ENCODE measurements at regions not wholly inside any gene's neighbourhood (a gene's known extent, or its start where the extent isn't known, plus 50 kb on each side); places are given as distances from the start of the nearest gene placed in this dataset.

DNA sequence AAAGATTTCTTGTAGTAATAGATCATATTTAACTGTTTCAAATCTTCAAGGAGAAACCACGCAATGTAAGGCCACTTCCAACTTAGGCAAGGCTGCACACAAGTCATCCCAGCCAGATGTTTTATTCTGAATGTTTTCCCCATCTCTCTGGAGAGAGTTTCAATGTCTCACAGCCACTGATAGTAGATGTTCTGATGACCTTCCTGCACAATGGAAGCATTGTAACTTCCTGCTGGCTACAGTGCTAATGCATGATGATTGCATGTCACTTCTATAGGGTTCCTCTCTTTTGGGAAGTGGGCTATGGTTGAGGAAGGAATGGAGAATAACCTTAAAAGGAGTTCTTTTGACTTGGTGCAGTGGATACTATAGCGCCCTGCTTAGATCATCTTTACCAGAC is 328.0 kb downstream of the ZNF621 start:
- no peak overlapping the region for H3K27ac Mint-ChIP-seq
- no peak for DNase-seq (ENCODE audit: low spot score)
- H3K4me1 Mint-ChIP-seq (ENCODE audit: low read depth in 2 of 2): peaks cover 0 to 3% of the 10 kb centered on the region in 2 donors
- peaks cover 4% of the 10 kb centered on the region for H3K9me3 Mint-ChIP-seq
- no peak overlapping the region for H3K4me3 Mint-ChIP-seq
- no peak for ATAC-seq
- H3K27me3 Mint-ChIP-seq: peaks cover 4 to 14% of the 10 kb centered on the region in 2 donors
- H3K36me3 Mint-ChIP-seq: no peaks in the 10 kb centered on the region

DNA sequence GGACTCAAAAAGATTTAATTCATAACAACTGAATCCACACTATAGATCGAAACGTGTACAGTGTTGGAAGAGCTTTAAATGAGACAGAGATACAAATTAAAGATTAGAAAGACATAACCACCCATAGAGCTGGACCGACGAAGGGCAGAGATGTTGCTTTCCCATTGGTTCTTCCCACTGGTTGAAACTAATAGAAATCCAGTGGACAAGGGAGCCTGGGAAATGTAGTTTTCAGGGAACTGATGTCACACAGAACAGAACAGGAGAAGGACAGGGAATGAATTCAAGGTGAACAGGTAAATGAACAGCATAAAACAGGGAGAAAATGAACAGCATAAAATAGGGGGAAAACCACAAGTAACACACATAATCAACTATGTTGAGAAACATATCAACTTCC is 328.7 kb downstream of the ZNF621 start:
- no peak overlapping the region for H3K4me3 Mint-ChIP-seq
- ATAC-seq (no peak), DNase-seq (ENCODE audit: low spot score) (no peak)
- H3K4me1 Mint-ChIP-seq (ENCODE audit: low read depth in 2 of 2): peaks cover 0 to 3% of the 10 kb centered on the region in 2 donors
- H3K27ac Mint-ChIP-seq: no peak overlapping the region
- peaks cover 4% of the 10 kb centered on the region for H3K9me3 Mint-ChIP-seq
- no peaks in the 10 kb centered on the region for H3K36me3 Mint-ChIP-seq
- peaks cover 4 to 17% of the 10 kb centered on the region in 2 donors for H3K27me3 Mint-ChIP-seq

DNA sequence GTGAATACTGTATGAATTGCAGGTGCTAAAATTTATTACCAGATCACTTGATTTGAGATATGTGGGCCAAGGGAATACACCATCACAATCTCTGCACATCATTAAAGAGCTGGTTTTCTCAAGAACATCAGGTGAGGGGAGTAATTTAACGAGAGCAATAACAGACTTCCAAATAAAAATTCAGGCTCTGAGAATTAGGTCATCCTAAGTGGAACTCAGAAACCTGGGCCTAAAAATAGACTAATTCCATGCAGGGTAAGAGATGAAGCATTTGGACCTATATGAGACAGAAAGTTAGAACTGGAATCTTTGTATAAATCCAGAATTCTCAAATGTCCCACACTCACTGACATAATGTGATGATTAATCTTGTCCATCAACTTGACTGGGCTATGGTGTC is 331.1 kb downstream of the ZNF621 start:
- Mint-ChIP-seq H3K4me1 (ENCODE audit: low read depth in 2 of 2) (no peaks in the 10 kb centered on the region), H3K27me3 (peaks cover 0 to 21% of the 10 kb centered on the region in 2 donors), H3K36me3 (no peaks in the 10 kb centered on the region), H3K4me3 (no peak overlapping the region), H3K9me3 (no peaks in the 10 kb centered on the region), H3K27ac (no peak overlapping the region)
- no peak for DNase-seq (ENCODE audit: low spot score)
- no peak for ATAC-seq

DNA sequence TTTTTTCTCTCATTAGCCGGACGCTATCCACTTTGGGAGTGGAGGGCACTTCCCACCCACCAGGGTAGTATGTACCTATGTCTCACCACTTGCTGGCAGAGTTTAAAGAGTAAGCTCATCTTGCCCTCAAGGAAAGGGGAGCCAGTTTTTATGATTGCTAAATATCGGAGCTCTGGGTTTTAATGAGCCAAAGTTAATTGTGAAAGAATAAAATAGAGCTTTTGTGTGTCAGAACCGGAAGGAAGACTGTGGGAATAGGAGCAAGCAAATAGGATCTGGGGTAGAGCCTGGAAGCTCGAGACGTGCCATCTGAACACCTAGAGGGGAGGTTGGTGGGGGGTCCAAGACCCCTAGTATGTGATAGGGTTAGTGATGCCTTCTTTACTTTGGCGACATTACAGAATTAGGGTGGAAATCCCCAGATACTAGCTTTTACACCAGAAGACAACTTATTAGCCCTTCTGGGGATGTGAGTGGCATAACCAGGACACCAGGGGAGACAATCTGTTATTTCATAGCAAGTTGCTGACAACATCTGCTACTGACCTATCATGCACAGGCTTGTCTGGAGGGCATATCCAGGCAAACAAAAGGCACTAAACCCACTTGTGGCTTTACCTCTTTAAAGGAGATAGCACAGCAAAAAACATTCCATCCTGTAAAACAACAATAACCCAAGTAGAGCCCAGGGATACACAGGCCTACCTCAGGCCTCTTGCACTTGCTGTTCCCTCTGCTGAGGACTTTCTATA is 333.8 kb downstream of the ZNF621 start:
- Mint-ChIP-seq H3K9me3 (no peaks in the 10 kb centered on the region), H3K4me3 (no peak overlapping the region), H3K4me1 (ENCODE audit: low read depth in 2 of 2) (no peaks in the 10 kb centered on the region), H3K27ac (no peak overlapping the region), H3K36me3 (no peaks in the 10 kb centered on the region), H3K27me3 (peaks cover 4 to 30% of the 10 kb centered on the region in 2 donors)
- no peak for DNase-seq (ENCODE audit: low spot score)
- ATAC-seq: no peak

DNA sequence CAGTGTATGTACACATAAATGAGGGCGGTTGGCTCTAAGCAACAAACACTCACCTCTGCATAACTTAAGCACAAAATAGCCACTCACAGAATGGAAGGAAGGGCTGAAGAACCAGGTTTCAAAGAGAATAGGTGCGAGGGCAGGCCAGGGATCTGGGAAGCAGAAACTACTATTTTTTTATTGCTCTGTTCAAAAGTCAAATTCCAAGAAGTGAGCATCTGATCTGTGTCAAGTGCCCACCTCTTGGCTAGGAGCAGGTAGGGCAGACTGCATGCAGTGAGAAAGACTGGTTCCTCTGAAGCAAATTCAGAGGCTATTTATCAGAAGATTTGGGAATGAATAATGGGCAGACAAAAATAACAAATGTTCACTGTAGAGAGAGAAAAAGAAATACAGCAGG is 336.4 kb upstream of the CTNNB1 start:
- ATAC-seq (no peak), DNase-seq (ENCODE audit: low spot score) (no peak)
- Mint-ChIP-seq H3K4me3 (no peak overlapping the region), H3K27ac (no peak overlapping the region), H3K27me3 (peaks cover 4 to 22% of the 10 kb centered on the region in 2 donors), H3K9me3 (no peaks in the 10 kb centered on the region), H3K4me1 (ENCODE audit: low read depth in 2 of 2) (no peaks in the 10 kb centered on the region), H3K36me3 (no peaks in the 10 kb centered on the region)

DNA sequence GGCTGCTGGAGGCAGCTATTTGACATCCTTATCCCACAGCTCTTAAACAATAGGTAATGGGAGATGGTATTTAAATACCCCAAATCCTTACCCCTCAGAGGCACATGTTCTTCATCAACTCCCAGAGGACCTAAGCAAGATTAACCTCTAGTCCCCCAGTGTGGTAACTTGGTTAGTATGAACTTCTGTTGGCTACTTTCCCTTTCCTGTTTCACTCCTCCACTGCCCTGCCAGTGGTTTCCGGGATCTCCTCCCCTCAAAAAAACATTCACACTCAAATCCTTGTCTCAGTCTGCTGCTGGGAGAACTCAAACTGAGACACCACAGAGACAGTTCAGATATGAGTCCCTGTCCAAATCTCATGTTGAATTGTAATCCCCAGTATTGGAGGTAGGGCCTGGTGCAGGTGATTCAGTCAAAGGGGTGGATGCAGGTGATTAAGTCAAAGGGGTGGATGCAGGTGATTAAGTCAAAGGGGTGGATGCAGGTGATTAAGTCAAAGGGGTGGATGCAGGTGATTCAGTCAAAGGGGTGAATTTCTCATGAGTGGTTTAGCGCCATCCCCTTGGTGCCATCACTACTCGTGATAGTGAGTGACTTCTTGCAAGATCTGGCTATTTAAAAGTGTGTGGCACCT is 335.0 kb upstream of the CTNNB1 start:
- ATAC-seq: no peak
- no peaks in the 10 kb centered on the region for H3K36me3 Mint-ChIP-seq
- no peak for DNase-seq (ENCODE audit: low spot score)
- H3K27ac Mint-ChIP-seq: no peak overlapping the region
- no peak overlapping the region for H3K4me3 Mint-ChIP-seq
- H3K4me1 Mint-ChIP-seq (ENCODE audit: low read depth in 2 of 2): no peaks in the 10 kb centered on the region
- H3K27me3 Mint-ChIP-seq: peaks cover 4 to 24% of the 10 kb centered on the region in 2 donors
- no peaks in the 10 kb centered on the region for H3K9me3 Mint-ChIP-seq

DNA sequence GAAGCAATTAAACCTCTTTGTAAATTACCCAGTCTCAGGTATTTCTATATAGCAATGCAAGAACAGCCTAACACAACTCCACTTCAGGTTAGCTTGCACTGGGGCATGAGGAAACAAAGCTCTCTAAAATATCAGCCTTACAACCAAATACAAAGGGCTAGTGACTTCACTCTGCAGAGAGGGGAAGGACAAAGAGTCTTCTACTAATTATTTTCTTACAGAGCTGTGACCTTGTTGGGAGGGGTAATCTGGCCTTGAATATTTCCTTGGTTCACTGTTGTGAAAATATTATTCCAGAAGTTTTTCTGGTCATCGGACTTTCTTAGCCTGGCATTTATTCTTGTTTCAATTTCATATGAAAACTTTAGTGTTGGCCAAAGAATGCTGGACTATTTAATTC is 334.4 kb upstream of the CTNNB1 start:
- Mint-ChIP-seq H3K4me1 (ENCODE audit: low read depth in 2 of 2) (no peaks in the 10 kb centered on the region), H3K4me3 (no peak overlapping the region), H3K9me3 (no peaks in the 10 kb centered on the region), H3K27me3 (peaks cover 4 to 21% of the 10 kb centered on the region in 2 donors), H3K27ac (no peak overlapping the region), H3K36me3 (no peaks in the 10 kb centered on the region)
- DNase-seq (ENCODE audit: low spot score): no peak
- no peak for ATAC-seq

DNA sequence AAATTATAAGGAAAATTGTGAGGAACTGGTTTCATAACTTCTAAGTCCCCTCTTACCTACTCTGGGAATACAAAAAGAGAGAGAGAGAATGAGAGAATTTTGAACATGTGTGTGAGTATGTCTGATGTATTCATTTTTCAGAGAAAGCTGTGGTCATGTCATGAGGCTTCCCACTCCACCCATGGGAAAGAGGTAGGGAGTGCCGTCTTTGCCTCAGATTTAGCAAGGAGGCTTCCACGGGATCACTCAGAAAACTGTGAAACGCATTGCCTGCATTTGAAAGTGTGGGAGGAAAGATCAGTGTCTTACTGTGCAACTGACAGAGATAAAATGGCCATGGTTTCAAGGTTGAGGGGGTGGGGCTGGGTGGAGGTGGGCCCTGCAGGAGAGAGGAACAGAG is 331.5 kb upstream of the CTNNB1 start:
- DNase-seq (ENCODE audit: low spot score) (no peak), ATAC-seq (no peak)
- Mint-ChIP-seq H3K9me3 (no peaks in the 10 kb centered on the region), H3K27ac (no peak overlapping the region), H3K27me3 (peaks cover 4 to 22% of the 10 kb centered on the region in 2 donors), H3K4me1 (ENCODE audit: low read depth in 2 of 2) (no peaks in the 10 kb centered on the region), H3K36me3 (no peaks in the 10 kb centered on the region), H3K4me3 (no peak overlapping the region)

DNA sequence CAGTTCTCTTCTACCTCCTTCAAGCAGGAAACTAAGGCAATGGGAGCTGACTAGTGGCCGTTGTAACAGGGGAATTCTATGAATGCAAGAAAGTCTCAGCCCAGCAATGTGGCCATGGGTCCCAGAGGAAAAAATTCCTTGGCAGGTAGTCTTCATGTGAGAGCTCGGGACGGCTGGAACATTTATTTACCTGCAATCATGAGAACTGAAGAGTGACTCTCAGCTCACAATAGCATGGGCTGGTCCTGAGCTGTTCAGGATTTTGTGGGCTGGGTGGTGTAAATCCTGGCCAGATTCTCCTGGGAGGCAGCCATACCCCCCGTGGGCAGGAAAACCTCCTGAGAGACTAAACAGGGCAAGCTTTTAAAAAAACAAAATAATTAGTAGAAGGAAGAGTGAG is 330.3 kb upstream of the CTNNB1 start:
- Mint-ChIP-seq H3K27me3 (peaks cover 0 to 15% of the 10 kb centered on the region in 2 donors), H3K4me1 (ENCODE audit: low read depth in 2 of 2) (no peaks in the 10 kb centered on the region), H3K36me3 (no peaks in the 10 kb centered on the region), H3K4me3 (no peak overlapping the region), H3K27ac (no peak overlapping the region), H3K9me3 (no peaks in the 10 kb centered on the region)
- ATAC-seq (no peak), DNase-seq (ENCODE audit: low spot score) (no peak)

DNA sequence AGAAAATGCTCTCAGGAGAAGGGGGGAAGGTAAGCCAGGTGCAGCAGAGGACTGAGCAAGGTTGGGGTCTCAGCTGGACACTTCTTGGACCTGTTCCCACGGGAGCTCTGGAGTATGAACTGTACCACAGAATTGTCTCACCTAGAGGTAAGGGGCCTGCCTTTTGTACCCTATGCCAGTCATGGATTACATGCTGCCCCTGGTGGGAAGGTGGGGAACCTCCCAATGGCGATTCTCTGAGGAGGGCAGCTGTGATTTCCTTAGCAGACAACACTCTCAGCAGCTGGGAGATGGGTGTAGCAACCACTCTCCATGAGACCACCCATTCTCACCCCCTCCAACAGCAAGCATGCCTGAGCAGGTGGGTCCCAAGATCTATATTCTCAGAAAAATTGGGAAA is 329.4 kb upstream of the CTNNB1 start:
- no peak for DNase-seq (ENCODE audit: low spot score)
- Mint-ChIP-seq H3K36me3 (no peaks in the 10 kb centered on the region), H3K4me1 (ENCODE audit: low read depth in 2 of 2) (no peaks in the 10 kb centered on the region), H3K27me3 (peaks cover 0 to 20% of the 10 kb centered on the region in 2 donors), H3K27ac (no peak overlapping the region), H3K9me3 (no peaks in the 10 kb centered on the region), H3K4me3 (no peak overlapping the region)
- peak in 1 of 2 donors; percentile 39 for ATAC-seq

DNA sequence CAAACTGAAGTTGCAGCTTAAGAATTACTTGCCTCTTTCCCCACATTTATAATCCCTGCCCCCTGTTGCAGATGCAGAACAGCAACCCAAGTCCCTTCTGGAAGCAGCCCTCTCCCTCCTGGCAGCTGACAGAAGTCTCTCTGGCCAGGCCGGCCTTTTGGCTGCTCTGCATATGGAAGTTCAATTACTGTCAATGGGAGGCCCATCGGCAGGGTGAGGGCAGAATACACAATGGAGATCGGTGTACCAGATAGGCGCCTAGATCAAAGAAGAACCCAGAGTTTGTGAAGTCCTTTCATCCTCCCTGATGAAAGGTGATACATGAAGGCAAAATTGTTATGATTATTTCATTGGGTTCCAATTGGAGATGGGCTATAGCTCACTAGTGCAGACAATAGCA is 327.9 kb upstream of the CTNNB1 start:
- H3K9me3 Mint-ChIP-seq: no peaks in the 10 kb centered on the region
- H3K4me1 Mint-ChIP-seq (ENCODE audit: low read depth in 2 of 2): no peaks in the 10 kb centered on the region
- H3K27me3 Mint-ChIP-seq: peaks cover 0 to 20% of the 10 kb centered on the region in 2 donors
- no peak overlapping the region for H3K27ac Mint-ChIP-seq
- no peaks in the 10 kb centered on the region for H3K36me3 Mint-ChIP-seq
- DNase-seq (ENCODE audit: low spot score) (no peak), ATAC-seq (no peak)
- no peak overlapping the region for H3K4me3 Mint-ChIP-seq

DNA sequence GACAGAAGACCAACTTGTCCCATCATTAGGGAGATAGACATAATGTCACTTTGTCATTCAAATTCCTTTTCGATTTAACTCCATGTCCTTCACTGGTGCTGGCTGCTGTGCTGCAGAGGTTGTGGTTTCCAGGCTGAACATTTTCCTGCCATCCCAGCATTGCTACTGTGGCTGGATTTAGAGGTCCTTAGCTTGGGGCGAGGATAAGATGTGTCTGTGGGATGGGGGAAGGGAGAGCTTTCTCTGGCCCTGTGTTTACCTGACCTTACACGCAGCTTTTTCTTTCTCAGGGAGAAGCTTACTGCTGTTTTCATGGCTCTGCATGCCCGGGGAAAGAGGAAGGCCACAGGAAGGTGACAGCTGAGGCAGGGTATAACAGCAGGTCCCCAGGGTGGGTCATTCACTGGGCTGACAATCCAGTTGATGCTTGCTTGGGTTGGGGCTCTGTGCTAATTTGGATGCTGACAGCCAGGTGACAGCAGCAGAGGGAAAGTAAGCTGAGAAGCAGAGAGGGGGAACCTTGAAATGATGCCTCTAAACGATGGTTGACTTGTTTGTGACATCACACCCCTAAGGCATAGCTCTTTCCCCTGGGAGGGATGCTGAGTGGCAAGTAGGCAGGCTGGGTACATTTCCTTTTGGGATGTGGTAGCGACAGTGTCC is 326.9 kb upstream of the CTNNB1 start:
- Mint-ChIP-seq H3K27me3 (peaks cover 0 to 20% of the 10 kb centered on the region in 2 donors), H3K4me1 (ENCODE audit: low read depth in 2 of 2) (no peaks in the 10 kb centered on the region), H3K36me3 (no peaks in the 10 kb centered on the region), H3K9me3 (no peaks in the 10 kb centered on the region), H3K4me3 (no peak overlapping the region), H3K27ac (no peak overlapping the region)
- ATAC-seq (no peak), DNase-seq (ENCODE audit: low spot score) (no peak)

DNA sequence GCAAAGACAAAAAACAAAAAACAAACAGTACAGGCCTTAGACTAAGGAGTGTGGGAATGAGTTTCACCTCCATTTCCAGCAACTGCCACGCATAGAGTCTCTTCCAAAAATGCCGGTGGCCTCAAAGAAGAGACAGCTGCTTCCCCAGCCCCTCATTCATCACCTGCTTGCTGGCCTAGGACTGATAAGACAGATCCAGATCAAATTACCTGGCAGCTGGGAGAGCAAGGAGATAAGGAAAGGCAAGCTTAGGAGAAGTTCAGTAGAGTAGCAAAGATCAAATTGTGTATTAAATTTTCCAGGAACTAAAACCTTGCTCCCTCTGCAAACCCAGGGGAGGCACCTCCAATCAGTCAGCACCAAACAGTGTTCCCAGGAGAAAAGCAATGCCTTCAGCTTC is 325.8 kb upstream of the CTNNB1 start:
- Mint-ChIP-seq H3K27me3 (peaks cover 0 to 19% of the 10 kb centered on the region in 2 donors), H3K4me1 (ENCODE audit: low read depth in 2 of 2) (no peaks in the 10 kb centered on the region), H3K9me3 (no peaks in the 10 kb centered on the region), H3K36me3 (no peaks in the 10 kb centered on the region), H3K4me3 (no peak overlapping the region), H3K27ac (no peak overlapping the region)
- DNase-seq (ENCODE audit: low spot score) (no peak), ATAC-seq (no peak)

DNA sequence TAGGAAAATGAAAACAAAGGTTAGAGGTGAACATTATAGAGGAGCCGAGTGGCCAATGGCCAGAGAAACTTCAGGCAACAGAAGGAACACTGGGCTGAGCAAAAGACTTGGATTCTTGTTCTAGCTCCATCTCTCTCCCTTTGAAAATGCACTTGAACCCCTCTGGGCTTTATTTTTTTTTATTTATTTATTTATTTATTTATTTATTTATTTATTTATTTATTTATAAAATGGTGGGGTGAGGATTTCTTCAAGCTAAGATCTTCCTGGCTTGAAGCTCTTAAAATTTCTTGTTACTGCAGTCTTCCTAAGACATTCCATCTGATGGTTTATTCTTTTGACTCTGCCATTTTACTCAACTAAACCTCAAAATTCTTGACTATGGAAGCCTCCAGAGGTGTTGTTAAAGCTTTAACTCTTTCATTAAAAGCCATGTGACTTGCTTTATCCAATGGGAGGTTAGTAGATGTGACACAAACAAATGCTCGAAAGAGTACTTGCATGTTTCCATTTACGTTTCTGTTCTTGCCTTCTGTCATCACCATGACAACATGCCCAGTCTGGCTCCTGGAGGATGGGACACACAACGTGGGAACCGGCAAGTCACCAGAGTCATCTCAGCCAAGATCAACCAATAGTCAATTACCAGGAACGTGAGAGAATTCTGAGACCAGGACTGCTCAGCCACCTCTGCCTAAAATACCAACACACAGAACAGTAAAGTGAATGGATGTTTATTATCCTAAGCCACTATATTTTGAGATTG is 325.2 kb upstream of the CTNNB1 start:
- Mint-ChIP-seq H3K9me3 (no peaks in the 10 kb centered on the region), H3K4me3 (no peak overlapping the region), H3K36me3 (no peaks in the 10 kb centered on the region), H3K27ac (no peak overlapping the region), H3K4me1 (ENCODE audit: low read depth in 2 of 2) (no peaks in the 10 kb centered on the region), H3K27me3 (peaks cover 2 to 18% of the 10 kb centered on the region in 2 donors)
- DNase-seq (ENCODE audit: low spot score) (no peak), ATAC-seq (no peak)

Data from natural killer cell treated with Interleukin-12 subunit alpha and Interleukin-12 subunit beta and Interleukin-15 and Interleukin-18, amount 100 ng/mL, for 72 hours (primary cell).